ENCODE measurements at regions not wholly inside any gene's neighbourhood (a gene's known extent, or its start where the extent isn't known, plus 50 kb on each side); places are given as distances from the start of the nearest gene placed in this dataset.
"Not testable (repeated sequence)": the region's sequence is repeated elsewhere in the genome, so short reads cannot be mapped to it uniquely, and the experiment has no call there.

GRCh38 chr2:89244407-89244806 is 552.9 kb downstream of the RPIA start:
- TF ChIP-seq, protein P1, sequence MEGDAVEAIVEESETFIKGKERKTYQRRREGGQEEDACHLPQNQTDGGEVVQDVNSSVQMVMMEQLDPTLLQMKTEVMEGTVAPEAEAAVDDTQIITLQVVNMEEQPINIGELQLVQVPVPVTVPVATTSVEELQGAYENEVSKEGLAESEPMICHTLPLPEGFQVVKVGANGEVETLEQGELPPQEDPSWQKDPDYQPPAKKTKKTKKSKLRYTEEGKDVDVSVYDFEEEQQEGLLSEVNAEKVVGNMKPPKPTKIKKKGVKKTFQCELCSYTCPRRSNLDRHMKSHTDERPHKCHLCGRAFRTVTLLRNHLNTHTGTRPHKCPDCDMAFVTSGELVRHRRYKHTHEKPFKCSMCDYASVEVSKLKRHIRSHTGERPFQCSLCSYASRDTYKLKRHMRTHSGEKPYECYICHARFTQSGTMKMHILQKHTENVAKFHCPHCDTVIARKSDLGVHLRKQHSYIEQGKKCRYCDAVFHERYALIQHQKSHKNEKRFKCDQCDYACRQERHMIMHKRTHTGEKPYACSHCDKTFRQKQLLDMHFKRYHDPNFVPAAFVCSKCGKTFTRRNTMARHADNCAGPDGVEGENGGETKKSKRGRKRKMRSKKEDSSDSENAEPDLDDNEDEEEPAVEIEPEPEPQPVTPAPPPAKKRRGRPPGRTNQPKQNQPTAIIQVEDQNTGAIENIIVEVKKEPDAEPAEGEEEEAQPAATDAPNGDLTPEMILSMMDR (conservative IDR thresholded peaks at IDR 0.05; ENCODE audit: low read depth, low read length) = not testable (repeated sequence)
- not testable (repeated sequence) for TF ChIP-seq EZH2 (IDR thresholded peaks at IDR 0.05; ENCODE audit: low read length, unreplicated experiment)
